HL-60 (cell line): ENCODE measurements at regions not wholly inside any gene's neighbourhood (a gene's known extent, or its start where the extent isn't known, plus 50 kb on each side); places are given as distances from the start of the nearest gene placed in this dataset.

Experiments used
- DNase-seq, 2 experiments: peaks; one replicate each; pipeline ENCODE4 v3.0.0-alpha.2; 2010 to 2020; ENCODE audit warnings: low read depth in 1 of 2, low spot score in 1 of 2
- H3K27ac ChIP-seq: fragments of 250-450 bp; sonication (Bioruptor Pico); replicated peaks from 2 replicates; pipeline ENCODE4 v1.5.1; 2020; ENCODE audit warnings: mild to moderate bottlenecking, moderate library complexity
- H3K27me3 ChIP-seq: fragments of 250-450 bp; sonication (Bioruptor Pico); 2 replicates; pipeline ENCODE4 v1.5.1; 2021; ENCODE audit warnings: mild to moderate bottlenecking, moderate library complexity; ENCODE audit not compliant: insufficient read depth, poor library complexity, severe bottlenecking
- H3K4me3 ChIP-seq: replicated peaks from 2 replicates; pipeline ENCODE4 v1.5.1; 2011; ENCODE audit warnings: mild to moderate bottlenecking, control low read depth, low read length; ENCODE audit not compliant: insufficient read depth
- GABPA ChIP-seq: IDR thresholded peaks from 2 replicates; pipeline ENCODE4 v1.6.1; 2012; ENCODE audit warnings: low read depth
- POLR2AphosphoS5 ChIP-seq: IDR thresholded peaks from 2 replicates; pipeline ENCODE4 v1.6.1; 2012; ENCODE audit warnings: low read depth
- SPI1 ChIP-seq: IDR thresholded peaks from 2 replicates; pipeline ENCODE4 v1.6.1; 2012; ENCODE audit warnings: low read depth, mild to moderate bottlenecking, borderline replicate concordance
- TF ChIP-seq, protein P1 (sequence below): IDR thresholded peaks from 2 replicates; pipeline ENCODE4 v1.6.1; 2012; ENCODE audit warnings: low read depth; ENCODE audit not compliant: insufficient replicate concordance
- TF ChIP-seq, protein P2 (sequence below): IDR thresholded peaks from one replicate; pipeline ENCODE4 v1.5.1; 2011; ENCODE audit warnings: low read length, control low read depth, inconsistent platforms; ENCODE audit not compliant: insufficient read depth

DNA sequence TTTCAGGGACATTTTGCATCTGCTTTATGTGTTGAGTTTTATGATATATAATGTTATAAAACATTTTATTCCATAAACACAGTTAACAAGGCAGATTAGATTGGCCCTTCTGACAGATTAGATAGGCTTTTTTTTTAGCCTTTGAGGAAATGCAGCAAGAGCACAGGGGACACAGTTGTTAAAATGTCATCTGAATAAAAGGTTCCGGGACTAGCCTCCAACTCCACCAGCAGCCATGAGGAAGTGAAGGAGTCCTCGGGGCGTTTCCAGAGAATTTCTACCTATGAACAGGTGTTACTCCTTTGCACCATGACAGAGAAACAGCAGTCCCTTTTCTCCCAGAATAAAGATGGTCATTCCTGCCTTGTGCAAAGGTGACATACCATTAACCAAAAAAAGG, 167.8 kb upstream of the KBTBD8 start:
- DNase-seq = no peak
- Histone ChIP-seq H3K27ac (no peak overlapping the region), H3K27me3 (no peaks in the 10 kb centered on the region), H3K4me3 (no peak overlapping the region)
- TF ChIP-seq, protein P1, sequence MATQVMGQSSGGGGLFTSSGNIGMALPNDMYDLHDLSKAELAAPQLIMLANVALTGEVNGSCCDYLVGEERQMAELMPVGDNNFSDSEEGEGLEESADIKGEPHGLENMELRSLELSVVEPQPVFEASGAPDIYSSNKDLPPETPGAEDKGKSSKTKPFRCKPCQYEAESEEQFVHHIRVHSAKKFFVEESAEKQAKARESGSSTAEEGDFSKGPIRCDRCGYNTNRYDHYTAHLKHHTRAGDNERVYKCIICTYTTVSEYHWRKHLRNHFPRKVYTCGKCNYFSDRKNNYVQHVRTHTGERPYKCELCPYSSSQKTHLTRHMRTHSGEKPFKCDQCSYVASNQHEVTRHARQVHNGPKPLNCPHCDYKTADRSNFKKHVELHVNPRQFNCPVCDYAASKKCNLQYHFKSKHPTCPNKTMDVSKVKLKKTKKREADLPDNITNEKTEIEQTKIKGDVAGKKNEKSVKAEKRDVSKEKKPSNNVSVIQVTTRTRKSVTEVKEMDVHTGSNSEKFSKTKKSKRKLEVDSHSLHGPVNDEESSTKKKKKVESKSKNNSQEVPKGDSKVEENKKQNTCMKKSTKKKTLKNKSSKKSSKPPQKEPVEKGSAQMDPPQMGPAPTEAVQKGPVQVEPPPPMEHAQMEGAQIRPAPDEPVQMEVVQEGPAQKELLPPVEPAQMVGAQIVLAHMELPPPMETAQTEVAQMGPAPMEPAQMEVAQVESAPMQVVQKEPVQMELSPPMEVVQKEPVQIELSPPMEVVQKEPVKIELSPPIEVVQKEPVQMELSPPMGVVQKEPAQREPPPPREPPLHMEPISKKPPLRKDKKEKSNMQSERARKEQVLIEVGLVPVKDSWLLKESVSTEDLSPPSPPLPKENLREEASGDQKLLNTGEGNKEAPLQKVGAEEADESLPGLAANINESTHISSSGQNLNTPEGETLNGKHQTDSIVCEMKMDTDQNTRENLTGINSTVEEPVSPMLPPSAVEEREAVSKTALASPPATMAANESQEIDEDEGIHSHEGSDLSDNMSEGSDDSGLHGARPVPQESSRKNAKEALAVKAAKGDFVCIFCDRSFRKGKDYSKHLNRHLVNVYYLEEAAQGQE = no peak
- TF ChIP-seq POLR2AphosphoS5 (no peak), SPI1 (no peak), GABPA (no peak)
- TF ChIP-seq, protein P2, sequence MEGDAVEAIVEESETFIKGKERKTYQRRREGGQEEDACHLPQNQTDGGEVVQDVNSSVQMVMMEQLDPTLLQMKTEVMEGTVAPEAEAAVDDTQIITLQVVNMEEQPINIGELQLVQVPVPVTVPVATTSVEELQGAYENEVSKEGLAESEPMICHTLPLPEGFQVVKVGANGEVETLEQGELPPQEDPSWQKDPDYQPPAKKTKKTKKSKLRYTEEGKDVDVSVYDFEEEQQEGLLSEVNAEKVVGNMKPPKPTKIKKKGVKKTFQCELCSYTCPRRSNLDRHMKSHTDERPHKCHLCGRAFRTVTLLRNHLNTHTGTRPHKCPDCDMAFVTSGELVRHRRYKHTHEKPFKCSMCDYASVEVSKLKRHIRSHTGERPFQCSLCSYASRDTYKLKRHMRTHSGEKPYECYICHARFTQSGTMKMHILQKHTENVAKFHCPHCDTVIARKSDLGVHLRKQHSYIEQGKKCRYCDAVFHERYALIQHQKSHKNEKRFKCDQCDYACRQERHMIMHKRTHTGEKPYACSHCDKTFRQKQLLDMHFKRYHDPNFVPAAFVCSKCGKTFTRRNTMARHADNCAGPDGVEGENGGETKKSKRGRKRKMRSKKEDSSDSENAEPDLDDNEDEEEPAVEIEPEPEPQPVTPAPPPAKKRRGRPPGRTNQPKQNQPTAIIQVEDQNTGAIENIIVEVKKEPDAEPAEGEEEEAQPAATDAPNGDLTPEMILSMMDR = no peak

DNA sequence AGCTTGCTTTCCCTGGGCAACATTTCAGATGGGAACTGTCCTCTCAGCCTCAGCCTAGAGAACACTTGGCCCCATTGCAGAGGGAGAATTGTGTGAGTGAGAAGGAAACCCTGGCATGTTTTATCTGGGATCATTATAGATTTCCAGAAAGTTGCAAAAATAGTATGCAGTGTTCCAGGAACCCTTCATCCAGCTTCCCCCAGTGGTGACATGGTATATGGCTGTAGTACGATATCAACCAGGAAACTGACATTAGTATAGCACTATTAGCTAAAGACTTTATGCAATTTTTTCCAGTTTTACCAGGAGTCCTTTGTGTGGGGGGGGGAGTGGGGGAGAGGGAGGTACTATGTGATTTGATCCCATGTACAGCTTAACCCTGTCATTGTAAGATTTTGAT, 166.2 kb upstream of the KBTBD8 start:
- DNase-seq = no peak
- Histone ChIP-seq H3K27me3 (no peaks in the 10 kb centered on the region), H3K27ac (no peak overlapping the region), H3K4me3 (no peak overlapping the region)
- TF ChIP-seq, protein P1 = no peak

DNA sequence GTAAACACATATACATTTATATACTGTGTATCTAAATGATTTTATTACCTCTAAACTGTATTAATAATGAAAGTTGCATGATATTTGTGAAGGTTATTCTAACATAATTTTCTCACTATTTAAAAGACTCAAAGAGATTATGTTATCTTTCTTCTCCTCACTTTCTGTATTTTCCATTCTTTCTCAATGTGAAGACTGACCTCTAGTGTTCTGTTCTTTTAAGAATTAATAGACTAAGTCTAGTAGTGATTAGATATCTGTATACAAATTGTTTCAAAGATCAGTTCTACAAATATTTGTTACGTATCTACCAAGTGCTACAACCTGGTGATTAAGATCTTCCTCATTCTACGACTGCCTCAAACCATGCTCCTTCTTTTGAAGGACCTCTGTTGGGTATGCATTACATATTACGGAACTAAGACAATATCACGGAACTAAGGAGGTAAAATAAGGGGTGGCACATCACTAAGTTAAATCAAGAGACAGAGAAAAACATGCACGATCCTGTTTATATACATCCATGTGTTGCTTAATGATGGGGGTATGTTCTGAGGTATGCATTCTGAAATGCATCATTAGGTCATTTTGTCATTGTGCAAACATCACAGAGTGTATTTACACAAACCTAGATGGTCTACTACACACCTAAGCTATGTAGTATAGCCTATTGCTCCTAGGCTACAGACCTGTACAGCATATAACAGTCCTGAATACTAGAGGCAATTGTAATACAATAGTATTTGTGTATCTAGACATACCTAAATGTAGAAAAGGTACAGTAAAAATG, 161.5 kb upstream of the KBTBD8 start:
- TF ChIP-seq, protein P1 = no peak
- TF ChIP-seq SPI1 (no peak), POLR2AphosphoS5 (no peak), GABPA (no peak)
- TF ChIP-seq, protein P2 = no peak
- Histone ChIP-seq H3K4me3 (no peak overlapping the region), H3K27me3 (no peaks in the 10 kb centered on the region), H3K27ac (no peak overlapping the region)
- no peak for DNase-seq

DNA sequence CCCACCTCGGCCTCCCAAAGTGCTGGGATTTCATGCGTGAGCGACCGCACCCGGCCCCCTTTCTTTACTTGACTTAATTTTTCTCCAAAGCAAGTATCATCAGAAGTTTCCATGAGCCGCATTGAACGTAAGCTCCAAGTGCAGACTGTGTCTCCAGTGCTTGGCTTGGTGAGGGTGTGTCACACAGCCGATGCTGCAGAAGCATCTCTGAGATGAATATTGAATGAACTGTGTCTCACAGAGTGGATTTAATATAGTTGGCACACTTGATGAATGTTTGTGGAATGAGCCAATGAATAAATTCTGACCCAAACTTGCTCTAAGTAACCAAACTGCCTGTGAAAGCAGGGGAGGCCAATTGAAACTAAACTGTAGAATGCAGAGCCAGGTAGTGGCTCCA, 159.4 kb upstream of the KBTBD8 start:
- DNase-seq = no peak
- Histone ChIP-seq H3K4me3 (no peak overlapping the region), H3K27me3 (no peaks in the 10 kb centered on the region), H3K27ac (no peak overlapping the region)
- TF ChIP-seq, protein P1 = no peak
- TF ChIP-seq GABPA (no peak), SPI1 (no peak), POLR2AphosphoS5 (no peak)
- TF ChIP-seq, protein P2 = no peak
